Adrenal gland (tissue), 5 donors: ENCODE measurements at regions not wholly inside any gene's neighbourhood (a gene's known extent, or its start where the extent isn't known, plus 50 kb on each side); places are given as distances from the start of the nearest gene placed in this dataset.

ENCODE experiments used
- POLR2A ChIP-seq, 2 donors: fragments of 450-650 bp; IDR thresholded peaks; one replicate each; pipeline ENCODE4 v1.6.1; 2017; ENCODE audit warnings: antibody characterized with exemption in 2 of 2, mild to moderate bottlenecking in 2 of 2, moderate library complexity in 1 of 2
- TF ChIP-seq, protein P1 (sequence below), 6 experiments: fragments of 450-650 bp in 4 of 6; fragments of 200-600 bp in 2 of 6; sonication (generic) in 1 of 6; IDR thresholded peaks; 1 replicate in 5 of 6; 2 replicates in 1 of 6; pipeline versions ENCODE4 v1.5.1 to v1.8.0; 2016 to 2021; ENCODE audit warnings: antibody characterized with exemption in 6 of 6, mild to moderate bottlenecking in 2 of 6, moderate library complexity in 1 of 6
- donor health status: DM: no; HTN: no; CAD: no.

DNA sequence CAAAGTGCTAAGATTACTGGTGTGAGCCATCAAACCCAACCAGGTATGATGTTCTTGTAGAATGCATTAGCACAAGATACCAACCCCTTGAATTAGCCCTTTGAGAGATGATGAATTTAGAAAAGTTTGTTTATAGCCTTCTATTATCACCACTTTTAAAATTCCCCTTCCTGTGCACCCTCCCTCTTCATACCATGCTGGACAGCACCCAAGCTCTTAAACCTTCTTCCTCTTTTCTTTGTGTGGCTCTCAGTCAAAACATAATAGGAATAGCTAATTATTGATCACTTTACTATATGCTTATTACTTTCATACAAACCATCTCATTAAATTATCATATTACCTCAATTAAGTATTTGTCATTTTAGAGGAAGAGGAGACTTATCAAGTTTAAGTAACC is 87.6 kb upstream of the TMED7 start:
- TF ChIP-seq, protein P1, sequence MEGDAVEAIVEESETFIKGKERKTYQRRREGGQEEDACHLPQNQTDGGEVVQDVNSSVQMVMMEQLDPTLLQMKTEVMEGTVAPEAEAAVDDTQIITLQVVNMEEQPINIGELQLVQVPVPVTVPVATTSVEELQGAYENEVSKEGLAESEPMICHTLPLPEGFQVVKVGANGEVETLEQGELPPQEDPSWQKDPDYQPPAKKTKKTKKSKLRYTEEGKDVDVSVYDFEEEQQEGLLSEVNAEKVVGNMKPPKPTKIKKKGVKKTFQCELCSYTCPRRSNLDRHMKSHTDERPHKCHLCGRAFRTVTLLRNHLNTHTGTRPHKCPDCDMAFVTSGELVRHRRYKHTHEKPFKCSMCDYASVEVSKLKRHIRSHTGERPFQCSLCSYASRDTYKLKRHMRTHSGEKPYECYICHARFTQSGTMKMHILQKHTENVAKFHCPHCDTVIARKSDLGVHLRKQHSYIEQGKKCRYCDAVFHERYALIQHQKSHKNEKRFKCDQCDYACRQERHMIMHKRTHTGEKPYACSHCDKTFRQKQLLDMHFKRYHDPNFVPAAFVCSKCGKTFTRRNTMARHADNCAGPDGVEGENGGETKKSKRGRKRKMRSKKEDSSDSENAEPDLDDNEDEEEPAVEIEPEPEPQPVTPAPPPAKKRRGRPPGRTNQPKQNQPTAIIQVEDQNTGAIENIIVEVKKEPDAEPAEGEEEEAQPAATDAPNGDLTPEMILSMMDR (IDR thresholded peaks at IDR 0.05), result no peak
- no peak for TF ChIP-seq POLR2A (IDR thresholded peaks at IDR 0.05)
